ENCODE measurements at regions not wholly inside any gene's neighbourhood (a gene's known extent, or its start where the extent isn't known, plus 50 kb on each side); places are given as distances from the start of the nearest gene placed in this dataset.

- Histone ChIP-seq H4K20me1 (ENCODE audit: insufficient read depth) (no peaks in the 10 kb centered on the region), H3K9me2 (ENCODE audit: insufficient read depth) (no peaks in the 10 kb centered on the region; the same call in 1 of the 2 replicates), H3K9ac (no peak overlapping the region), H3K4me3 (no peak overlapping the region), H3F3A (ENCODE audit: insufficient read depth) (no peaks in the 10 kb centered on the region), H3K4me2 (ENCODE audit: unreplicated experiment) (no peak overlapping the region), H3K36me3 (ENCODE audit: low read depth) (no peaks in the 10 kb centered on the region), H3K4me1 (ENCODE audit: insufficient read depth) (no peaks in the 10 kb centered on the region), H3K9me3 (ENCODE audit: low read depth) (no peaks in the 10 kb centered on the region), H3K27ac (no peak overlapping the region), H2AFZ (no peak overlapping the region), H3K27me3 (replicated peaks; ENCODE audit: insufficient read depth) (no peaks in the 10 kb centered on the region), H3K79me2 (ENCODE audit: insufficient read depth) (no peaks in the 10 kb centered on the region)
- in situ Hi-C loops (cut with MboI) = no loop called here
- 80% methylated on average over 3 of the region's 3 CpGs for WGBS, 2 experiments (ENCODE audit: low coverage in 1 of 2, low lambda C conversion rate in 2 of 2, missing lambda C conversion rate in 2 of 2)
- TF ChIP-seq EZH2 (IDR thresholded peaks at IDR 0.05; ENCODE audit: insufficient read depth, poor library complexity, severe bottlenecking) (no peak), EZH2phosphoT487 (IDR thresholded peaks at IDR 0.05; ENCODE audit: insufficient read depth, low read depth) (no peak)
- no peak for DNase-seq
Observed at GRCh38 chr4:128688846-128689437, 120.6 kb upstream of the JADE1 start.

GRCh38 chr4:128688033-128688721 is 121.3 kb upstream of the JADE1 start:
- in situ Hi-C loops (cut with MboI) = no loop called here
- H3F3A ChIP-seq (ENCODE audit: insufficient read depth) = no peaks in the 10 kb centered on the region
- H2AFZ ChIP-seq = no peak overlapping the region
- H3K27me3 ChIP-seq (replicated peaks; ENCODE audit: insufficient read depth) = no peaks in the 10 kb centered on the region
- DNase-seq = no peak
- H4K20me1 ChIP-seq (ENCODE audit: insufficient read depth) = no peaks in the 10 kb centered on the region
- H3K9ac ChIP-seq = no peak overlapping the region
- H3K9me3 ChIP-seq (ENCODE audit: low read depth) = no peaks in the 10 kb centered on the region
- H3K36me3 ChIP-seq (ENCODE audit: low read depth) = no peaks in the 10 kb centered on the region
- no peaks in the 10 kb centered on the region for H3K4me1 ChIP-seq (ENCODE audit: insufficient read depth)
- no peak overlapping the region for H3K27ac ChIP-seq
- H3K9me2 ChIP-seq (ENCODE audit: insufficient read depth) = no peaks in the 10 kb centered on the region; the same call in 1 of the 2 replicates
- H3K79me2 ChIP-seq (ENCODE audit: insufficient read depth) = no peaks in the 10 kb centered on the region
- H3K4me3 ChIP-seq = no peak overlapping the region
- WGBS, 2 experiments (ENCODE audit: low coverage in 1 of 2, low lambda C conversion rate in 2 of 2, missing lambda C conversion rate in 2 of 2) = 66 to 100% methylated on average over 2 to 3 of the region's 3 CpGs
- no peak overlapping the region for H3K4me2 ChIP-seq (ENCODE audit: unreplicated experiment)
- TF ChIP-seq EZH2phosphoT487 (IDR thresholded peaks at IDR 0.05; ENCODE audit: insufficient read depth, low read depth) = no peak
- TF ChIP-seq EZH2 (IDR thresholded peaks at IDR 0.05; ENCODE audit: insufficient read depth, poor library complexity, severe bottlenecking) = no peak

DNA sequence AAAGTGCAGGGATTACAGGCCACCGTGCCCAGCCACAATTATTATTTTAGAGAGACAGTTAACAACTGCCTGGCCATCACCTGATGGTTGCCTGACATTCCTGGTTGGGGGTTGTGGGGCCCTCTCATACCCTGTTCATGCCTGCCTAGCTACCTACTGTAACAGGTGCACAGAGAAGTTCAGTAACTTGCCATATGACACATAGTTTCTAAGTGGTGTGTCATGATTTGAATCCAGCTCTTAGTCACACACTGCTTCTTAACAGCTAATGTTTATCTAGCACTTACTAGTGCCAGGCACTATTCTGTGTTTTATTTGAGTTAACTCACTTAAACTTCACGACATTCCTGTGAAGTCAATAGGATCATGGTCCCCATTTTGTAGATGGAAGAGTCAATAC is 122.7 kb upstream of the JADE1 start:
- in situ Hi-C loops (cut with MboI) = no loop called here
- Histone ChIP-seq H3K4me3 (no peak overlapping the region), H3K4me2 (ENCODE audit: unreplicated experiment) (no peak overlapping the region), H3K4me1 (ENCODE audit: insufficient read depth) (no peaks in the 10 kb centered on the region), H3K9ac (no peak overlapping the region), H3K9me3 (ENCODE audit: low read depth) (no peaks in the 10 kb centered on the region), H4K20me1 (ENCODE audit: insufficient read depth) (no peaks in the 10 kb centered on the region), H3K27ac (no peak overlapping the region), H3K36me3 (ENCODE audit: low read depth) (no peaks in the 10 kb centered on the region), H3F3A (ENCODE audit: insufficient read depth) (no peaks in the 10 kb centered on the region), H2AFZ (no peak overlapping the region), H3K27me3 (replicated peaks; ENCODE audit: insufficient read depth) (no peaks in the 10 kb centered on the region), H3K79me2 (ENCODE audit: insufficient read depth) (no peaks in the 10 kb centered on the region), H3K9me2 (ENCODE audit: insufficient read depth) (no peaks in the 10 kb centered on the region; the same call in 1 of the 2 replicates)
- 82 to 90% methylated on average over 2 of the region's 2 CpGs for WGBS, 2 experiments (ENCODE audit: low coverage in 1 of 2, low lambda C conversion rate in 2 of 2, missing lambda C conversion rate in 2 of 2)
- TF ChIP-seq EZH2phosphoT487 (IDR thresholded peaks at IDR 0.05; ENCODE audit: insufficient read depth, low read depth) = no peak
- no peak for TF ChIP-seq EZH2 (IDR thresholded peaks at IDR 0.05; ENCODE audit: insufficient read depth, poor library complexity, severe bottlenecking)
- no peak for DNase-seq

DNA sequence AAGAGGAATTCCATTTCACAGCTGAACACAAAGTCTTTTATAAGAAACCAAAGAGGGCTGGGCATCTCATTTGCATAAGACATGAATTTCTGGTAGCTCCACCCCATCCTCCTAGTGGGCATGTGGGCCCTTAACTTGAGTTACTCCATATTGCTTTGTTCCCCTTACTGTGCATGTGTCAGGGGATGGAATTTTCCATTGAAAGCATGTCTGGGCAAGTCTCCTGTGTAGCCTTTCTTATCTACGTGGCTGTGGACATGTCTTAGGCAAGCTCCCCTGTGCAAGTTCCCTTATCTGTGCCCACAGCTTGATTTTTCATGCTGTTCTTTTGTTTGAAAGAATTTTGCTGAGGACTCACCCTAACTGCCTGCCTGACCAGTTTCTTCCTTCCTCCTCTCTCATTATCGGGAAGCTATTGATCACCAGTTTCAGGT is 123.5 kb upstream of the JADE1 start:
- no peak overlapping the region for H3K4me3 ChIP-seq
- DNase-seq = no peak
- no peak overlapping the region for H3K27ac ChIP-seq
- no peaks in the 10 kb centered on the region; the same call in 1 of the 2 replicates for H3K9me2 ChIP-seq (ENCODE audit: insufficient read depth)
- H3F3A ChIP-seq (ENCODE audit: insufficient read depth) = no peaks in the 10 kb centered on the region
- no peak overlapping the region for H2AFZ ChIP-seq
- in situ Hi-C loops (cut with MboI) = no loop called here
- H3K27me3 ChIP-seq (replicated peaks; ENCODE audit: insufficient read depth) = no peaks in the 10 kb centered on the region
- WGBS, 2 experiments (ENCODE audit: low coverage in 1 of 2, low lambda C conversion rate in 2 of 2, missing lambda C conversion rate in 2 of 2) = 86 to 95% methylated on average over 2 of the region's 2 CpGs
- H3K36me3 ChIP-seq (ENCODE audit: low read depth) = no peaks in the 10 kb centered on the region
- H3K9me3 ChIP-seq (ENCODE audit: low read depth) = no peaks in the 10 kb centered on the region
- H3K79me2 ChIP-seq (ENCODE audit: insufficient read depth) = no peaks in the 10 kb centered on the region
- no peak overlapping the region for H3K4me2 ChIP-seq (ENCODE audit: unreplicated experiment)
- TF ChIP-seq EZH2 (IDR thresholded peaks at IDR 0.05; ENCODE audit: insufficient read depth, poor library complexity, severe bottlenecking) (no peak), EZH2phosphoT487 (IDR thresholded peaks at IDR 0.05; ENCODE audit: insufficient read depth, low read depth) (no peak)
- no peaks in the 10 kb centered on the region for H3K4me1 ChIP-seq (ENCODE audit: insufficient read depth)
- H3K9ac ChIP-seq = no peak overlapping the region
- no peaks in the 10 kb centered on the region for H4K20me1 ChIP-seq (ENCODE audit: insufficient read depth)

All from GM23248 (cell line).